Calu3 (cell line): ENCODE measurements at regions not wholly inside any gene's neighbourhood (a gene's known extent, or its start where the extent isn't known, plus 50 kb on each side); places are given as distances from the start of the nearest gene placed in this dataset.

Experiments used
- BruUV-seq: library from RNA; stranded (reverse); fragments of 400-500 nt; replicated peaks from 2 replicates; lab custom pipeline; 2021; lab: Mats Ljungman, UMichigan
- CTCF ChIA-PET: fragments of 300-600 bp; sonication (Branson Sonifier 250); formaldehyde crosslinking; loops from one replicate; lab custom pipeline; 2022; ENCODE audit warnings: antibody characterized with exemption; lab: Charles Lee
- DNase-seq: peaks from one replicate; pipeline ENCODE4 v3.0.0; 2022
- H3K27ac Mint-ChIP-seq: one replicate; pipeline ENCODE4 v1.8.0; 2022; ENCODE audit warnings: mixed read lengths; ENCODE audit not compliant: unreplicated experiment
- H3K27me3 Mint-ChIP-seq: one replicate; pipeline ENCODE4 v1.8.0; 2022; ENCODE audit warnings: mixed read lengths; ENCODE audit not compliant: unreplicated experiment
- H3K36me3 Mint-ChIP-seq: one replicate; pipeline ENCODE4 v1.8.0; 2022; ENCODE audit warnings: mild to moderate bottlenecking, moderate library complexity, mixed read lengths; ENCODE audit not compliant: insufficient read depth, unreplicated experiment
- H3K4me1 Mint-ChIP-seq: one replicate; pipeline ENCODE4 v1.8.0; 2022; ENCODE audit warnings: mild to moderate bottlenecking, low read depth, mixed read lengths; ENCODE audit not compliant: unreplicated experiment
- H3K4me3 Mint-ChIP-seq: one replicate; pipeline ENCODE4 v1.8.0; 2022; ENCODE audit warnings: mild to moderate bottlenecking, low read depth, moderate library complexity, mixed read lengths; ENCODE audit not compliant: unreplicated experiment
- H3K9me3 Mint-ChIP-seq: one replicate; pipeline ENCODE4 v1.8.0; 2022; ENCODE audit warnings: low read depth, mixed read lengths; ENCODE audit not compliant: unreplicated experiment
- intact Hi-C: fragments of 100-400 bp; cut with micrococcal nuclease; formaldehyde crosslinking; loops from one replicate; pipeline ENCODE4 v1.10.0; 2022; ENCODE audit not compliant: unreplicated experiment
- TF ChIP-seq, protein P1 (sequence below): fragments of 200-600 bp; IDR thresholded peaks from one replicate; pipeline ENCODE4 v1.8.0; 2022; ENCODE audit warnings: antibody characterized with exemption; ENCODE audit not compliant: unreplicated experiment

DNA sequence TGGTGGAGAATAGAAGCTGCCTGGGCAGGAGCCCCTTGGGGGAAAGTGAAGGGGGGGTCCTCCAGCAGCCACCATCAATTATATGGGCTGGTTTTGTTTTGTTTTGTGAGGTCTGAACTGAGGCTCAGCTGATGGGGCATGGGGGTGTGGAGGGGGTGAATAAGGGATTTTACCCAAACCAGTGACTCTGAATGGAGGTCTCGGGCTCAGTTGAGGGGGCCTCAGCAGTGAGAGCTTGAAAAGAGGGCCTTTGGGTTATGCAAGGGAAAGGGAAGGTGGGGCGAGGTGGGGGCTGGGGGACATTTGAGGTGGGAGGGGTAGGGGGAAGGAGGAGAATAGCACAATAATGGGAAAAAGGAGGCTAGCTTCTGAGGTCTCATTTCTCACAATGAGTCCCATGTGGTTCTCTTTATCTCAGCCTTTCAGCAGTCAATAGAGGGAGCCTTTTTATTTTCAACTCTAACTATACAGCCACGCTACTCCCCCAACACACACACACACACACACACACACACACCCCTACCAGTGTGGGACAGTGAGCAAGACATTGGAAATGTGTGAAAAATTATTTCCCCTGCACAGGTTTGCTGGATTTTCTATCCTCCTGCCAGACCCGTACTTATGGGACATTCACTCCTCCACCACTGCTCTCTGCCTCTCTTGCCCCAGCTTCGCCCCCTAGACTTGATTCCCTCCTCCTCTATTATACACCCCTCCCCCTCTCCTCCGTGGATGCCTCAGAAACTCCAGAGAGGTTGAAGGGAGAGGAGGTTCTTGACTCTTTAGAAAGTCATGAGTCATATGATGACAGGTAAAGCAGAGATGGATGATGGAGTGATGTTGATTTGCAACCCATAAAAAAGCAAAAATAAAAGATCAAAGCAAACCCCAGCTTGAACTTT, 96.0 kb downstream of the GTPBP8 start:
- no peaks in the 10 kb centered on the region for H3K4me1 Mint-ChIP-seq
- H3K4me3 Mint-ChIP-seq, result no peak overlapping the region
- no peaks in the 10 kb centered on the region for H3K36me3 Mint-ChIP-seq
- CTCF ChIA-PET, result interaction anchor here (0.6 to 0.7 kb wide), 2 partner anchors 15 to 32 kb away, joined by 3 read pairs; no protein-coding TSS in a partner anchor
- no peak overlapping the region for H3K27ac Mint-ChIP-seq
- intact Hi-C loops, result no loop called here
- H3K9me3 Mint-ChIP-seq, result no peaks in the 10 kb centered on the region
- no peak for DNase-seq
- peaks cover 14% of the 10 kb centered on the region for H3K27me3 Mint-ChIP-seq
- BruUV-seq, result no TSS peak
- TF ChIP-seq, protein P1, sequence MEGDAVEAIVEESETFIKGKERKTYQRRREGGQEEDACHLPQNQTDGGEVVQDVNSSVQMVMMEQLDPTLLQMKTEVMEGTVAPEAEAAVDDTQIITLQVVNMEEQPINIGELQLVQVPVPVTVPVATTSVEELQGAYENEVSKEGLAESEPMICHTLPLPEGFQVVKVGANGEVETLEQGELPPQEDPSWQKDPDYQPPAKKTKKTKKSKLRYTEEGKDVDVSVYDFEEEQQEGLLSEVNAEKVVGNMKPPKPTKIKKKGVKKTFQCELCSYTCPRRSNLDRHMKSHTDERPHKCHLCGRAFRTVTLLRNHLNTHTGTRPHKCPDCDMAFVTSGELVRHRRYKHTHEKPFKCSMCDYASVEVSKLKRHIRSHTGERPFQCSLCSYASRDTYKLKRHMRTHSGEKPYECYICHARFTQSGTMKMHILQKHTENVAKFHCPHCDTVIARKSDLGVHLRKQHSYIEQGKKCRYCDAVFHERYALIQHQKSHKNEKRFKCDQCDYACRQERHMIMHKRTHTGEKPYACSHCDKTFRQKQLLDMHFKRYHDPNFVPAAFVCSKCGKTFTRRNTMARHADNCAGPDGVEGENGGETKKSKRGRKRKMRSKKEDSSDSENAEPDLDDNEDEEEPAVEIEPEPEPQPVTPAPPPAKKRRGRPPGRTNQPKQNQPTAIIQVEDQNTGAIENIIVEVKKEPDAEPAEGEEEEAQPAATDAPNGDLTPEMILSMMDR, result no peak

DNA sequence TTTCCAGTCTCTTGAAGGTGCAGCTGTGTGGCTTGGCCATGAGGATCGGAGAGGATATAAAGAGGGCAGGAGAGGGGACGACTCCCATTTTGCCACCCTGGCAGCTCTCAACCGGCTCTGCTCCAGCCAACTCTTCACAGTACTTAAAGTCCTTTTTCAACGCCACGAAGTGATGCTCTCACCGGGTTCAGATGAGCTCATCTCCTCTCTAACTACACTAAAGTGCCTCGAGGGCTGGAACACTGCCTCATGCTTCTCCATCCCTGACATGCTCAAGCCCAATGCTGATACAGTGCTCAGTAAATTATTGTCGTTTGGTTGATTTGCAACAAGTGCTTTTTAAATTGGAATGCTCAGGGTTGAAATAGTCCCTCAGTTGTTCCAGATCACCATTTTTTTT, 97.8 kb downstream of the GTPBP8 start:
- intact Hi-C loops, result no loop called here
- no peaks in the 10 kb centered on the region for H3K9me3 Mint-ChIP-seq

DNA sequence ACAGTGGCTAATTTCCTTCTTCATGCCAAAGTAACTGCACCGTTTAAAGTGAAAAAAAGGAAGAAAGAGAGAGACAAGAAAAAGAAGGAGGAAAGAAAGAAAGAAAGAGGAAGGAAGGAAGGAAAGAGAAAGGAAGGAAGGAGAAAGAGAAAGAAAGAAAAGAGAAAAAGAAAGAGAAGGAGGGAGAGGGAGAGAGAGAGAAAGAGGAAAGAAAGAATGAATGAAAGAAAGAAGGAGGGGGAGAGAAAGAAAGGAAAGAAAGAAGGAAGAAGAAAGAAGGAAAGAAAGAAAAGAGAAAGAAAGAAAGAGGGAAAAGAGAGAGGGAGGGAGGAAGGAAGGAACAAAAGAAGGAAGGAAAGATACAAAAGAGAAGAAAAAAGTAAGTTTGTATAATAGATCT, 100.6 kb downstream of the GTPBP8 start:
- H3K9me3 Mint-ChIP-seq, result no peaks in the 10 kb centered on the region
- CTCF ChIA-PET, result no interaction called here
- intact Hi-C loops, result no loop called here

More for the DNA sequence above, 97.8 kb downstream of the GTPBP8 start:
- H3K4me3 Mint-ChIP-seq, result no peak overlapping the region
- H3K4me1 Mint-ChIP-seq, result no peaks in the 10 kb centered on the region
- BruUV-seq, result no TSS peak
- TF ChIP-seq, protein P1, result no peak
- no peak for DNase-seq
- H3K27ac Mint-ChIP-seq, result no peak overlapping the region
- CTCF ChIA-PET, result no interaction called here
- H3K27me3 Mint-ChIP-seq, result peaks cover 14% of the 10 kb centered on the region
- H3K36me3 Mint-ChIP-seq, result no peaks in the 10 kb centered on the region

DNA sequence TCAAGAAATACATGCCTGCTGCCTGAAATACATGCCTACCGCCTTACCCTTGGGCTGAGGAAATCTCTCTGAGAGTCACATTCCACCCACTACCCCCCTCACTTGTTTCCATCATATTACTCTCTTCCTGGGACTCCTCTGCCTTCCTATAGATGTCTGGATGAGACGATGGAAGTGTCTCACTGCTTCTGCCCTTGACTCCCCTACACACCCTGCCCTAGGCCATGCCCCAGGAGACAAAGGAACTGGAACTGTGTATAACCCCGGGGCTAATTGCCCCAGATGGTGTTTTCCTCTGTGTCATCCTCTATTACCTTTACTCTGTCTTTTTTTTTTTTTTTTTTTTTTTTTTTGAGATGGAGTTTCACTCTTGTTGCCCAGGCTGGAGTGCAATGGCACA, 102.0 kb downstream of the GTPBP8 start:
- peaks cover 14% of the 10 kb centered on the region for H3K27me3 Mint-ChIP-seq
- DNase-seq, result no peak
- CTCF ChIA-PET, result no interaction called here
- H3K4me3 Mint-ChIP-seq, result no peak overlapping the region
- H3K9me3 Mint-ChIP-seq, result no peaks in the 10 kb centered on the region
- no peaks in the 10 kb centered on the region for H3K4me1 Mint-ChIP-seq
- TF ChIP-seq, protein P1, result no peak
- H3K27ac Mint-ChIP-seq, result no peak overlapping the region
- no TSS peak for BruUV-seq
- intact Hi-C loops, result no loop called here
- H3K36me3 Mint-ChIP-seq, result no peaks in the 10 kb centered on the region

More for the DNA sequence above, 100.6 kb downstream of the GTPBP8 start:
- Mint-ChIP-seq H3K4me1 (no peaks in the 10 kb centered on the region), H3K36me3 (no peaks in the 10 kb centered on the region), H3K27ac (no peak overlapping the region), H3K4me3 (no peak overlapping the region), H3K27me3 (peaks cover 14% of the 10 kb centered on the region)
- no TSS peak for BruUV-seq
- TF ChIP-seq, protein P1, result no peak
- no peak for DNase-seq
